ENCODE measurements at regions not wholly inside any gene's neighbourhood (a gene's known extent, or its start where the extent isn't known, plus 50 kb on each side); places are given as distances from the start of the nearest gene placed in this dataset.

- H3K4me3 ChIP-seq (ENCODE audit: low read depth, low read length, poor library complexity, severe bottlenecking): no peak overlapping the region
- no peak overlapping the region for H2AFZ ChIP-seq (ENCODE audit: low read length)
- TF ChIP-seq CTCF (IDR thresholded peaks at IDR 0.05; ENCODE audit: low read length) (no peak), EZH2 (IDR thresholded peaks at IDR 0.05; ENCODE audit: borderline replicate concordance, low read length) (no peak)
- H3K4me2 ChIP-seq (ENCODE audit: low read length): no peak overlapping the region
- no peaks in the 10 kb centered on the region for H3K79me2 ChIP-seq (ENCODE audit: insufficient read depth, low read length)
- no peaks in the 10 kb centered on the region for H3F3A ChIP-seq (ENCODE audit: insufficient read depth, low read length)
- H3K9me3 ChIP-seq (ENCODE audit: low read length): no peaks in the 10 kb centered on the region
- no peaks in the 10 kb centered on the region for H4K20me1 ChIP-seq (ENCODE audit: insufficient read depth, low read length)
- H3K36me3 ChIP-seq (ENCODE audit: insufficient read depth, low read length): no peaks in the 10 kb centered on the region
- H3K27ac ChIP-seq (ENCODE audit: low read depth, low read length, poor library complexity, severe bottlenecking): no peak overlapping the region
- H3K4me1 ChIP-seq (ENCODE audit: insufficient read depth, low read length, severe bottlenecking): no peaks in the 10 kb centered on the region
- H3K27me3 ChIP-seq (ENCODE audit: insufficient read depth, low read length): no peaks in the 10 kb centered on the region
- H3K9ac ChIP-seq (ENCODE audit: low read length): no peak overlapping the region
- H3K9me2 ChIP-seq (ENCODE audit: low read depth, low read length): no peaks in the 10 kb centered on the region
Measured at GRCh38 chr12:34198924-34199323, 176.6 kb downstream of the ALG10 start.

DNA sequence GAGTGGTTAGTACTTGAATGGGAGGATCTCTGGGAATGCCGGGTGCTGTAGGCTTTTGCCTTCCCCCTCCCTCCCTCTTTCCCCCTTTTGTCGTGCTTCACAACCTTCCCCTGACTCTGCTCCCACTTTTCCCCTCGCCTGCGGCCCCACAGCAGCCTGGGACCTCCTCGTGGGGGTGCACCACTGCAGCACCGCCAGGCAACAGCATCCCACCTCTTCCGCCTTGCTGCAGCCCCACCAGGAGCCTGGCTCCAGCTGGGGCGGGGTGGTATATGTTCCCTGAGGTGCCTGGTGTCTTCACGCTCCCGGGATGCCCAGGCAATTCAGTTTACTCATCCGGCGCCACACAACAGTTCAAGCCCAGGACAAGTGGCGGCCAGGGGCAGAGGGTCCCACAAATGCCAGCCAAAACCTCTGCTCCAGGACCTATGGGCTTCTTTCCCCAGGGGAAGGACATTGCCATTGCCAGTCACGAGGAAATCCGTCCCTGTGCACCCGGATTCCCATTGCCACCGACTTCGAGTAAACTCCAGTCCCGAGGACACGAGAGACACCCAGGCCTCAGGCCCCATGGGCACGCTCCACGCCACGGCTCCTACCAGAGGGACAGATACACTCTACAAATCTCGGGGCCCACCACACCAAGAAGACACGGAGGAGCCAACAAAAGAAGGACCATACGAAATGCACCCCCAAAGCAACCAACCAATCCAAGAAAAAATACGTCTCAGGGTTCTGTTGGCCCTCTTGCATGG lies 181.7 kb downstream of the ALG10 start:
- Histone ChIP-seq H3K4me2 (ENCODE audit: low read length) (no peak overlapping the region), H2AFZ (ENCODE audit: low read length) (no peak overlapping the region), H3K79me2 (ENCODE audit: insufficient read depth, low read length) (no peaks in the 10 kb centered on the region), H3K9me2 (ENCODE audit: low read depth, low read length) (no peaks in the 10 kb centered on the region), H3K27me3 (ENCODE audit: insufficient read depth, low read length) (no peaks in the 10 kb centered on the region), H3K27ac (ENCODE audit: low read depth, low read length, poor library complexity, severe bottlenecking) (no peak overlapping the region), H3F3A (ENCODE audit: insufficient read depth, low read length) (no peaks in the 10 kb centered on the region), H3K9me3 (ENCODE audit: low read length) (no peaks in the 10 kb centered on the region), H4K20me1 (ENCODE audit: insufficient read depth, low read length) (no peaks in the 10 kb centered on the region), H3K36me3 (ENCODE audit: insufficient read depth, low read length) (no peaks in the 10 kb centered on the region), H3K4me1 (ENCODE audit: insufficient read depth, low read length, severe bottlenecking) (no peaks in the 10 kb centered on the region), H3K9ac (ENCODE audit: low read length) (no peak overlapping the region), H3K4me3 (ENCODE audit: low read depth, low read length, poor library complexity, severe bottlenecking) (no peak overlapping the region)
- TF ChIP-seq EZH2 (IDR thresholded peaks at IDR 0.05; ENCODE audit: borderline replicate concordance, low read length) (no peak), CTCF (IDR thresholded peaks at IDR 0.05; ENCODE audit: low read length) (no peak)

DNA sequence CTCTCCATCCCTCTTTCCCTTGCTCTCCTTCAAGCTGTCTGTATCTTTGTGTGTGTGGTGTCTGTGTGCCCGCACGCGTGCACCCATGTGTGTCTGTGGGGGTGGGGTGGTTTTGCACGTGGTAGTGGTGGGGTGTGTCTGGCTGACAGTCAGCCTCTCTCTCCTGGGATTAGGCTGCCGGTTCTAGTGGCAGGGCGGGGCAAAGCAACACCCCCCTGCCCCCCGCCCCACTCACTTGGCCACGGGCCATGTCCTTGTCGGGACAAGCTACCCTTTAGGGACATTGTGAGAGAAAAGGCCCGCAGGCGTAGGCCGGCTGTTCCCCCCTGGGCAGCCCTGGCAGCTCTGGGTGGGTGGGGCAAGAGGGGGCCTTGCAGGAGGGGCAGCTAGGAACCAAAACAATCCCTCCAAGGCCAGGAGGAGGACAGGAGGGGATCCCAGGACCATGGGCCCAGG lies 182.6 kb downstream of the ALG10 start:
- TF ChIP-seq EZH2 (IDR thresholded peaks at IDR 0.05; ENCODE audit: borderline replicate concordance, low read length): no peak
- no peak for TF ChIP-seq CTCF (IDR thresholded peaks at IDR 0.05; ENCODE audit: low read length)
- Histone ChIP-seq H3K27me3 (ENCODE audit: insufficient read depth, low read length) (no peaks in the 10 kb centered on the region), H3K4me2 (ENCODE audit: low read length) (no peak overlapping the region), H4K20me1 (ENCODE audit: insufficient read depth, low read length) (no peaks in the 10 kb centered on the region), H2AFZ (ENCODE audit: low read length) (no peak overlapping the region), H3K4me1 (ENCODE audit: insufficient read depth, low read length, severe bottlenecking) (no peaks in the 10 kb centered on the region), H3K9me2 (ENCODE audit: low read depth, low read length) (no peaks in the 10 kb centered on the region), H3K9ac (ENCODE audit: low read length) (no peak overlapping the region), H3K9me3 (ENCODE audit: low read length) (no peaks in the 10 kb centered on the region), H3F3A (ENCODE audit: insufficient read depth, low read length) (no peaks in the 10 kb centered on the region), H3K79me2 (ENCODE audit: insufficient read depth, low read length) (no peaks in the 10 kb centered on the region), H3K27ac (ENCODE audit: low read depth, low read length, poor library complexity, severe bottlenecking) (no peak overlapping the region), H3K36me3 (ENCODE audit: insufficient read depth, low read length) (no peaks in the 10 kb centered on the region), H3K4me3 (ENCODE audit: low read depth, low read length, poor library complexity, severe bottlenecking) (no peak overlapping the region)
